A673 (cell line): ENCODE measurements at regions not wholly inside any gene's neighbourhood (a gene's known extent, or its start where the extent isn't known, plus 50 kb on each side); places are given as distances from the start of the nearest gene placed in this dataset.

Experiments
- CTCF ChIP-seq: fragments of 300-800, 200-600 bp; sonication (generic); conservative IDR thresholded peaks from 2 replicates; pipeline ENCODE4 v1.5.1; 2017; ENCODE audit warnings: low read depth, mild to moderate bottlenecking, antibody characterized with exemption, low read length, moderate library complexity, mixed read lengths
- EZH2 ChIP-seq: fragments of 200-600 bp; sonication (generic); IDR thresholded peaks from 2 replicates; pipeline ENCODE4 v1.6.1; 2017; ENCODE audit warnings: borderline replicate concordance, low read depth, mild to moderate bottlenecking, mixed read lengths, antibody characterized with exemption, low read length; ENCODE audit not compliant: poor library complexity, severe bottlenecking

DNA sequence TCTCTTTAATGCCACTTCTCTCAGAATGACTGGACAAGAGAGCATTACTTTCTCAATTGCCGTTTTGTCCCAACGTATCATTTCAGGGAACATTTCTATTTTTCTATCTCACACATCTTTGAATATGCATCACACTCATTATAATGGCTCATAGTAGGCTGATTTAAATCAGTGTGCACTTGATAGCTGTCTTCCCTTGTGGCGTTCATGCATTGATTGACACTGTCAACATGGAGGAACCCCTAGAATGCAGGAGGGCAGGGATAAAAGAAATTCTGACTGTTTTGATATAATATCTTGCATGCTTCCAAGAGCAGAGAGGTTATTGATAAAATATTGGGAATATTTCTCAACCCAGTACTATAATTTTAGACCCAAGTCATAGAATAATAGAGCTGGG lies 1528.9 kb upstream of the FLRT2 start:
- TF ChIP-seq CTCF (no peak), EZH2 (no peak)
